Mesenchymal stem cell (in vitro differentiated cells and primary cell): ENCODE measurements at regions not wholly inside any gene's neighbourhood (a gene's known extent, or its start where the extent isn't known, plus 50 kb on each side); places are given as distances from the start of the nearest gene placed in this dataset.

Experiments used
- DNase-seq: peaks from one replicate; pipeline ENCODE4 v3.0.0-alpha.2; 2013
- H2AFZ ChIP-seq: one replicate; pipeline ENCODE4 v1.6.1; 2013; ENCODE audit warnings: low read depth, mild to moderate bottlenecking, control low read depth, inconsistent platforms, low read length, moderate library complexity
- H2AK5ac ChIP-seq: 2 replicates; pipeline ENCODE4 v1.6.1; 2013; ENCODE audit warnings: low read length, moderate library complexity, mild to moderate bottlenecking, inconsistent platforms; ENCODE audit not compliant: severe bottlenecking
- H2BK120ac ChIP-seq: one replicate; pipeline ENCODE4 v1.6.1; 2013; ENCODE audit warnings: low read depth, mild to moderate bottlenecking, inconsistent platforms, low read length, moderate library complexity
- H2BK12ac ChIP-seq, 2 experiments: one replicate each; pipeline ENCODE4 v1.6.1; 2013; ENCODE audit warnings: inconsistent platforms in 2 of 2, low read length in 2 of 2, mild to moderate bottlenecking in 2 of 2, moderate library complexity in 2 of 2, control low read depth in 1 of 2
- H2BK15ac ChIP-seq: one replicate; pipeline ENCODE4 v1.6.1; 2013; ENCODE audit warnings: mild to moderate bottlenecking, low read depth, inconsistent platforms; ENCODE audit not compliant: poor library complexity, severe bottlenecking
- H2BK5ac ChIP-seq: 2 replicates; pipeline ENCODE4 v1.6.1; 2013; ENCODE audit warnings: low read depth, mild to moderate bottlenecking, low read length, control low read depth, inconsistent platforms; ENCODE audit not compliant: poor library complexity, severe bottlenecking
- H3K14ac ChIP-seq, 2 experiments: one replicate each; pipeline ENCODE4 v1.6.1; 2013; ENCODE audit warnings: inconsistent platforms in 2 of 2, low read length in 2 of 2, control low read depth in 1 of 2, mild to moderate bottlenecking in 1 of 2, moderate library complexity in 1 of 2
- H3K18ac ChIP-seq, 2 experiments: one replicate each; pipeline ENCODE4 v1.6.1; 2013; ENCODE audit warnings: inconsistent platforms in 2 of 2, low read length in 2 of 2, control low read depth in 1 of 2, low read depth in 1 of 2, mild to moderate bottlenecking in 1 of 2
- H3K23ac ChIP-seq, 2 experiments: one replicate each; pipeline ENCODE4 v1.6.1; 2013; ENCODE audit warnings: inconsistent platforms in 2 of 2, low read length in 2 of 2, mild to moderate bottlenecking in 2 of 2, moderate library complexity in 2 of 2, control low read depth in 1 of 2
- H3K27ac ChIP-seq: 2 replicates; pipeline ENCODE4 v1.5.1; 2013; ENCODE audit warnings: mild to moderate bottlenecking, moderate library complexity, low read length, control low read depth, inconsistent platforms; ENCODE audit not compliant: poor library complexity, severe bottlenecking
- H3K27me3 ChIP-seq, 2 experiments: 2 replicates each; pipeline versions ENCODE4 v1.6.1 to v1.7.0; 2013; ENCODE audit warnings: low read length in 2 of 2, mild to moderate bottlenecking in 2 of 2, moderate library complexity in 2 of 2, control low read depth in 1 of 2, inconsistent platforms in 1 of 2; ENCODE audit not compliant: control insufficient read depth in 1 of 2, insufficient read depth in 1 of 2
- H3K36me3 ChIP-seq, 2 experiments: 2 replicates each; pipeline versions ENCODE4 v1.6.1 to v1.7.0; 2013; ENCODE audit warnings: low read length in 2 of 2, control low read depth in 1 of 2, inconsistent platforms in 1 of 2, low read depth in 1 of 2, mild to moderate bottlenecking in 1 of 2; ENCODE audit not compliant: insufficient read depth in 2 of 2, control insufficient read depth in 1 of 2
- H3K4ac ChIP-seq, 2 experiments: one replicate each; pipeline ENCODE4 v1.6.1; 2013; ENCODE audit warnings: inconsistent platforms in 2 of 2, low read length in 2 of 2, mild to moderate bottlenecking in 2 of 2, moderate library complexity in 2 of 2, control low read depth in 1 of 2, low read depth in 1 of 2
- H3K4me1 ChIP-seq: 2 replicates; pipeline ENCODE4 v1.6.1; 2013; ENCODE audit warnings: low read depth, low read length, control low read depth; ENCODE audit not compliant: control insufficient read depth, insufficient read depth
- H3K4me2 ChIP-seq: 2 replicates; pipeline ENCODE4 v1.6.1; 2013; ENCODE audit warnings: low read length, mild to moderate bottlenecking, inconsistent platforms; ENCODE audit not compliant: poor library complexity, severe bottlenecking
- H3K4me3 ChIP-seq, 2 experiments: 2 replicates each; pipeline versions ENCODE4 v1.5.1 to v1.7.0; 2013; ENCODE audit warnings: low read length in 2 of 2, mild to moderate bottlenecking in 2 of 2, control low read depth in 1 of 2, low read depth in 1 of 2; ENCODE audit not compliant: insufficient read depth in 1 of 2
- H3K79me1 ChIP-seq: replicated peaks from 2 replicates; pipeline ENCODE4 v1.6.1; 2013; ENCODE audit warnings: mild to moderate bottlenecking, control low read depth, low read length, inconsistent platforms; ENCODE audit not compliant: poor library complexity, severe bottlenecking
- H3K9ac ChIP-seq: 2 replicates; pipeline ENCODE4 v1.7.0; 2013; ENCODE audit warnings: mild to moderate bottlenecking, low read length, moderate library complexity
- H3K9me3 ChIP-seq: 2 replicates; pipeline ENCODE4 v1.7.0; 2013; ENCODE audit warnings: mild to moderate bottlenecking, low read length; ENCODE audit not compliant: control insufficient read depth
- H4K8ac ChIP-seq: one replicate; pipeline ENCODE4 v1.6.1; 2013; ENCODE audit warnings: inconsistent platforms, mild to moderate bottlenecking, low read length, moderate library complexity
- H4K91ac ChIP-seq: one replicate; pipeline ENCODE4 v1.6.1; 2013; ENCODE audit warnings: mild to moderate bottlenecking, low read length, inconsistent platforms
- WGBS: methylation state at CpG from one replicate; pipeline ENCODE4 v1.1.7; 2013; ENCODE audit warnings: mixed read lengths; 5-methylcytosine and 5-hydroxymethylcytosine counted together

- Histone ChIP-seq H3K4me2 (no peak overlapping the region), H2AK5ac (no peak overlapping the region), H3K9ac (peak overlapping the region; percentile 21), H3K4me3 (no peak overlapping the region), H4K8ac (no peak overlapping the region), H3K18ac (no peak overlapping the region), H3K79me1 (no peaks in the 10 kb centered on the region), H3K9me3 (no peaks in the 10 kb centered on the region), H4K91ac (no peak overlapping the region), H2BK12ac (no peak overlapping the region), H2BK5ac (no peak overlapping the region), H2BK15ac (peak overlapping the region; percentile 67), H3K4ac (no peak overlapping the region), H3K4me1 (no peaks in the 10 kb centered on the region), H3K23ac (no peak overlapping the region), H3K36me3 (no peaks in the 10 kb centered on the region), H3K14ac (no peak overlapping the region), H3K27ac (peak overlapping the region; percentile 43), H2BK120ac (no peak overlapping the region), H3K27me3 (no peaks in the 10 kb centered on the region), H2AFZ (no peak overlapping the region)
- no peak for DNase-seq
Measured at GRCh38 chr13:79711631-79712030, 230.7 kb downstream of the NDFIP2 start.

DNA sequence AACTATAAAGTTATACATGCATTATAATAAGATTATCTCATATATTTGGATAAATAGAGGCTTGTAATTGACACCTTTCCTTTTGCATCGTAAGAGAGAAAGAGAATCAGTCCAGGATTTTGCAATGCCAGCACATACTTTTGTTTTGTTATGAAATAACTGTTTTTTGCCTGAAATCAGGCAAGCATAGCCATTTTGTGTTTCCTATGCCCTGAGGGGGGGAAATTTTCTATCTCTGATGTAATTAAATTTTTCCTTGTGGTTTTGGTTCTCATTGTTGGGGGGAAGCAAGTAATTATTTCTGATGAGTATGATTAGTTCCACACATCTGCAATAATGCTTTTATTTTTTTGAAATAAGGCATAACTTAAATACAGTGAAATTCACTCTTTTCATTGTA lies 229.4 kb downstream of the NDFIP2 start:
- H3K9ac ChIP-seq, result peak overlapping the region; percentile 9
- peak; percentile 9 for DNase-seq
- no peak overlapping the region for H2BK5ac ChIP-seq
- no peak overlapping the region for H3K27ac ChIP-seq
- no peak overlapping the region for H2BK120ac ChIP-seq
- no peak overlapping the region for H3K23ac ChIP-seq
- no peak overlapping the region for H2AK5ac ChIP-seq
- H3K4me2 ChIP-seq, result no peak overlapping the region
- no peaks in the 10 kb centered on the region for H3K9me3 ChIP-seq
- WGBS, result 87% methylated on average over 1 of the region's 1 CpG
- no peak overlapping the region for H3K4ac ChIP-seq
- H3K36me3 ChIP-seq, result no peaks in the 10 kb centered on the region
- H3K27me3 ChIP-seq, result no peaks in the 10 kb centered on the region
- no peak overlapping the region for H3K14ac ChIP-seq
- H3K4me1 ChIP-seq, result no peaks in the 10 kb centered on the region
- no peak overlapping the region for H4K91ac ChIP-seq
- H3K79me1 ChIP-seq, result no peaks in the 10 kb centered on the region
- H2AFZ ChIP-seq, result no peak overlapping the region
- H4K8ac ChIP-seq, result no peak overlapping the region
- H3K4me3 ChIP-seq, result no peak overlapping the region
- no peak overlapping the region for H2BK12ac ChIP-seq
- no peak overlapping the region for H2BK15ac ChIP-seq
- H3K18ac ChIP-seq, result no peak overlapping the region

DNA sequence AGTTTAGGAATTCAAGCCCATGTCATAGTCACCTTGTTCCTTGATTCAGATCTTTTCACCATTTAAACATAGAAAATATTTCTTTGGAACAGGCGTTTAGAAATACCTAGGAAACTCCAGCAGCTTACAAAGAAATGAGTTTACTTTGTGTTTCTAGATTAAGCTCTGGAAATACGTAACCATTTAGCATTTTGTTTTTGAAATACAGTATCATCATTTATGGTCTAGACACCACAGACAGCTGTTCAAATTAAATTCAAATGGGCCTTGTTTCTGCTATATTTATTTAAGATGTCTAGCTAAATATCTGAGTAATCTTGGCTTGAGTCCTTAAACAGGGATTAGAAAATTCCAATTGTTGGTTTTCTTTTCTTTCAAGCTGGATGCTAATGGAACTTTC lies 228.5 kb downstream of the NDFIP2 start:
- Histone ChIP-seq H4K91ac (no peak overlapping the region), H3K18ac (no peak overlapping the region), H2BK120ac (no peak overlapping the region), H3K27ac (no peak overlapping the region), H2AFZ (no peak overlapping the region), H4K8ac (no peak overlapping the region), H2AK5ac (no peak overlapping the region), H3K27me3 (no peaks in the 10 kb centered on the region), H3K79me1 (no peaks in the 10 kb centered on the region), H2BK12ac (no peak overlapping the region), H3K4ac (no peak overlapping the region), H3K9me3 (no peaks in the 10 kb centered on the region), H3K4me1 (no peaks in the 10 kb centered on the region), H2BK15ac (no peak overlapping the region), H3K23ac (no peak overlapping the region), H3K14ac (no peak overlapping the region), H3K36me3 (no peaks in the 10 kb centered on the region), H3K4me2 (no peak overlapping the region), H3K4me3 (no peak overlapping the region), H3K9ac (peak overlapping the region; percentile 36), H2BK5ac (no peak overlapping the region)
- WGBS, result 100% methylated on average over 1 of the region's 2 CpGs
- DNase-seq, result no peak

GRCh38 chr13:79703772-79704171 lies 222.8 kb downstream of the NDFIP2 start:
- H3K27me3 ChIP-seq, result no peaks in the 10 kb centered on the region
- H3K4me1 ChIP-seq, result no peaks in the 10 kb centered on the region
- no peaks in the 10 kb centered on the region for H3K79me1 ChIP-seq
- H3K27ac ChIP-seq, result no peak overlapping the region
- no peak overlapping the region for H3K14ac ChIP-seq
- H3K36me3 ChIP-seq, result no peaks in the 10 kb centered on the region
- WGBS, result 100% methylated on average over 1 of the region's 1 CpG
- no peak overlapping the region for H2BK120ac ChIP-seq
- no peak overlapping the region for H4K8ac ChIP-seq
- H4K91ac ChIP-seq, result no peak overlapping the region
- DNase-seq, result no peak
- no peak overlapping the region for H2AFZ ChIP-seq
- H2AK5ac ChIP-seq, result no peak overlapping the region
- no peak overlapping the region for H2BK12ac ChIP-seq
- no peaks in the 10 kb centered on the region for H3K9me3 ChIP-seq
- H3K18ac ChIP-seq, result no peak overlapping the region
- no peak overlapping the region for H2BK15ac ChIP-seq
- H3K23ac ChIP-seq, result no peak overlapping the region
- no peak overlapping the region for H2BK5ac ChIP-seq
- H3K4me2 ChIP-seq, result no peak overlapping the region
- H3K4ac ChIP-seq, result no peak overlapping the region
- H3K4me3 ChIP-seq, result no peak overlapping the region
- H3K9ac ChIP-seq, result no peak overlapping the region
